ENCODE measurements at regions not wholly inside any gene's neighbourhood (a gene's known extent, or its start where the extent isn't known, plus 50 kb on each side); places are given as distances from the start of the nearest gene placed in this dataset.
A peak's percentile ranks its signal among the peaks of the same experiment; 100 is the strongest.

DNA sequence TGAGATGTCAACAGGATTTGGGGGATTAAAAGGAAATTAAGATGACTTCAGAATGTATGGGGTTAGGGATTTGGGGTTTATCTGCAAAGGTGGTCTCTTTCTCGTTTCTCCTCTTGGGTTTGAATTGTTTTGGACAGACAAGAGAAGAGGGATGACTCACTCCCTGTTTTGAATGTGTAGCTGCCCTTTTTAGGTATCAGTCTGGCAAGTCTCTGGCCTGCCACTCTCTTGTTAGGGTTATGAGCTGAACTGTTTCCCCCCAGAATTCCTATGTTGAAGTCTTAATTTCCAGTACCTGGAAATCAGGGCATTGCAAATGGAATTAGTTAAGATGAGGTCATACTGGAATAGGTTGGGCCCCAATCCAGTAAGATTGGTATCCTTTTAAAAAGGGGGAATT, 291.7 kb downstream of the MEX3B start:
- intact Hi-C loops (cut with micrococcal nuclease) (no loop called here), dilution Hi-C loops (cut with MboI; ENCODE audit: extremely low pct_ligation_motif_present, low sequenced_read_pairs) (no loop called here)
- no peaks in the 10 kb centered on the region for H4K20me1 ChIP-seq (replicated peaks; ENCODE audit: control insufficient read depth, extremely low read depth, insufficient read depth, low read length)
- BruUV-seq (replicated peaks): no TSS peak
- no peak overlapping the region for H3K4me2 ChIP-seq (ENCODE audit: insufficient read depth, low read length)
- no peak overlapping the region for H3K27ac ChIP-seq (ENCODE audit: insufficient read depth, low read depth, low read length)
- H3K36me3 ChIP-seq (ENCODE audit: control insufficient read depth in 2 of 2, extremely low read depth in 1 of 2, insufficient read depth in 2 of 2, low read length in 2 of 2): no peaks in the 10 kb centered on the region
- no peaks in the 10 kb centered on the region for H3K9me3 ChIP-seq (replicated peaks; ENCODE audit: control insufficient read depth, insufficient read depth, low read length)
- ChIA-PET CTCF (no interaction called here), POLR2A (no interaction called here)
- H3K4me1 ChIP-seq (ENCODE audit: control insufficient read depth, extremely low read depth, insufficient read depth, low read length): no peaks in the 10 kb centered on the region
- H3K79me2 ChIP-seq (ENCODE audit: control insufficient read depth, insufficient read depth, low read length): no peaks in the 10 kb centered on the region
- H2AFZ ChIP-seq (ENCODE audit: low read depth, low read length): no peak overlapping the region
- DNase-seq (ENCODE audit: low read depth, low spot score): no peak
- no peak overlapping the region for H3K9ac ChIP-seq (replicated peaks; ENCODE audit: extremely low read depth, insufficient read depth, low read length)
- FAIRE-seq: no peak
- TF ChIP-seq JUN (IDR thresholded peaks at IDR 0.05; ENCODE audit: borderline replicate concordance, insufficient read depth, insufficient read length, low read depth) (peak; percentile 7), MYC (IDR thresholded peaks at IDR 0.05; ENCODE audit: low read depth, low read length) (no peak)
- no peaks in the 10 kb centered on the region for H3K27me3 ChIP-seq (ENCODE audit: control insufficient read depth in 2 of 2, insufficient read depth in 2 of 2, low read length in 2 of 2)
- H3K9me1 ChIP-seq (replicated peaks; ENCODE audit: control insufficient read depth, extremely low read depth, insufficient read depth, low read length): no peaks in the 10 kb centered on the region
- H3K4me3 ChIP-seq (replicated peaks in 1 of 3; ENCODE audit: insufficient read depth in 1 of 3, low read depth in 1 of 3, low read length in 3 of 3): no peak overlapping the region

DNA sequence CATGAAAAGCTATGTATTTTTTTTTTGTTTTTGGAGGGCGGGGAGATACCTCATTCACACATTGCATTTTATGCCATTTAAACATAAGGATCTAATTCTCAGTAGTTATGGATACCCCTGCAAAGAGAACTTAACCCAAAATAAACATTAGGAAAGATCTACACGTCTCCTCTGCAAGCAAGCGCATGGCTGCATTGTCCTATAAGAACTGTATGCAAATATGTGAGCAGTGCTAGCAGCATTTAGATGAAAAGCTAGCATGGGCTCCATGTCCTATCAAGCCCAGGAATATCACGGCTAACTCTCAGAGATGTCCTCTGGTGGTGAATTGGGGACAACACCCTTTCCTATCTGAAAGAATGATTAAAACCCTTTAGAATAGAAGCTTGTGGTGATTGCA, 292.8 kb downstream of the MEX3B start:
- intact Hi-C loops (cut with micrococcal nuclease): no loop called here
- no TSS peak for BruUV-seq (replicated peaks)
- DNase-seq (ENCODE audit: low read depth, low spot score): no peak
- H3K79me2 ChIP-seq (ENCODE audit: control insufficient read depth, insufficient read depth, low read length): no peaks in the 10 kb centered on the region
- no peak overlapping the region for H2AFZ ChIP-seq (ENCODE audit: low read depth, low read length)
- H3K4me3 ChIP-seq (replicated peaks in 1 of 3; ENCODE audit: insufficient read depth in 1 of 3, low read depth in 1 of 3, low read length in 3 of 3): no peak overlapping the region
- no peaks in the 10 kb centered on the region for H3K36me3 ChIP-seq (ENCODE audit: control insufficient read depth in 2 of 2, extremely low read depth in 1 of 2, insufficient read depth in 2 of 2, low read length in 2 of 2)
- H3K4me2 ChIP-seq (ENCODE audit: insufficient read depth, low read length): no peak overlapping the region
- H3K4me1 ChIP-seq (ENCODE audit: control insufficient read depth, extremely low read depth, insufficient read depth, low read length): no peaks in the 10 kb centered on the region
- TF ChIP-seq EZH2 (IDR thresholded peaks at IDR 0.05; ENCODE audit: borderline replicate concordance, low read depth, low read length, severe bottlenecking) (no peak), POLR2AphosphoS5 (IDR thresholded peaks at IDR 0.05; ENCODE audit: insufficient read depth, low read depth, low read length) (no peak), MYC (IDR thresholded peaks at IDR 0.05; ENCODE audit: low read depth, low read length) (no peak), GATA2 (IDR thresholded peaks at IDR 0.05; ENCODE audit: insufficient read depth, insufficient read length, low read depth, low read length) (no peak), JUN (IDR thresholded peaks at IDR 0.05; ENCODE audit: borderline replicate concordance, insufficient read depth, insufficient read length, low read depth) (no peak), FOS (IDR thresholded peaks at IDR 0.05; ENCODE audit: borderline replicate concordance, insufficient read depth, low read length) (no peak), POLR2A (IDR thresholded peaks at IDR 0.05; ENCODE audit: low read depth, low read length) (no peak)
- TF ChIP-seq, protein P1, sequence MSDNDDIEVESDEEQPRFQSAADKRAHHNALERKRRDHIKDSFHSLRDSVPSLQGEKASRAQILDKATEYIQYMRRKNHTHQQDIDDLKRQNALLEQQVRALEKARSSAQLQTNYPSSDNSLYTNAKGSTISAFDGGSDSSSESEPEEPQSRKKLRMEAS (IDR thresholded peaks at IDR 0.05; ENCODE audit: insufficient read depth, insufficient read length): no peak
- TF ChIP-seq, protein P2, sequence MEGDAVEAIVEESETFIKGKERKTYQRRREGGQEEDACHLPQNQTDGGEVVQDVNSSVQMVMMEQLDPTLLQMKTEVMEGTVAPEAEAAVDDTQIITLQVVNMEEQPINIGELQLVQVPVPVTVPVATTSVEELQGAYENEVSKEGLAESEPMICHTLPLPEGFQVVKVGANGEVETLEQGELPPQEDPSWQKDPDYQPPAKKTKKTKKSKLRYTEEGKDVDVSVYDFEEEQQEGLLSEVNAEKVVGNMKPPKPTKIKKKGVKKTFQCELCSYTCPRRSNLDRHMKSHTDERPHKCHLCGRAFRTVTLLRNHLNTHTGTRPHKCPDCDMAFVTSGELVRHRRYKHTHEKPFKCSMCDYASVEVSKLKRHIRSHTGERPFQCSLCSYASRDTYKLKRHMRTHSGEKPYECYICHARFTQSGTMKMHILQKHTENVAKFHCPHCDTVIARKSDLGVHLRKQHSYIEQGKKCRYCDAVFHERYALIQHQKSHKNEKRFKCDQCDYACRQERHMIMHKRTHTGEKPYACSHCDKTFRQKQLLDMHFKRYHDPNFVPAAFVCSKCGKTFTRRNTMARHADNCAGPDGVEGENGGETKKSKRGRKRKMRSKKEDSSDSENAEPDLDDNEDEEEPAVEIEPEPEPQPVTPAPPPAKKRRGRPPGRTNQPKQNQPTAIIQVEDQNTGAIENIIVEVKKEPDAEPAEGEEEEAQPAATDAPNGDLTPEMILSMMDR (IDR thresholded peaks at IDR 0.05; ENCODE audit: extremely low read depth in 1 of 2, insufficient read depth in 1 of 2, low read depth in 1 of 2, low read length in 2 of 2): no peak
- ChIA-PET POLR2A (no interaction called here), CTCF (no interaction called here)
- no peaks in the 10 kb centered on the region for H4K20me1 ChIP-seq (replicated peaks; ENCODE audit: control insufficient read depth, extremely low read depth, insufficient read depth, low read length)
- H3K9ac ChIP-seq (replicated peaks; ENCODE audit: extremely low read depth, insufficient read depth, low read length): no peak overlapping the region
- no peak for FAIRE-seq
- H3K27ac ChIP-seq (ENCODE audit: insufficient read depth, low read depth, low read length): no peak overlapping the region
- H3K9me1 ChIP-seq (replicated peaks; ENCODE audit: control insufficient read depth, extremely low read depth, insufficient read depth, low read length): no peaks in the 10 kb centered on the region
- dilution Hi-C loops (cut with MboI; ENCODE audit: extremely low pct_ligation_motif_present, low sequenced_read_pairs): no loop called here
- no peaks in the 10 kb centered on the region for H3K27me3 ChIP-seq (ENCODE audit: control insufficient read depth in 2 of 2, insufficient read depth in 2 of 2, low read length in 2 of 2)
- no peaks in the 10 kb centered on the region for H3K9me3 ChIP-seq (replicated peaks; ENCODE audit: control insufficient read depth, insufficient read depth, low read length)
